ENCODE measurements at regions not wholly inside any gene's neighbourhood (a gene's known extent, or its start where the extent isn't known, plus 50 kb on each side); places are given as distances from the start of the nearest gene placed in this dataset.

DNA sequence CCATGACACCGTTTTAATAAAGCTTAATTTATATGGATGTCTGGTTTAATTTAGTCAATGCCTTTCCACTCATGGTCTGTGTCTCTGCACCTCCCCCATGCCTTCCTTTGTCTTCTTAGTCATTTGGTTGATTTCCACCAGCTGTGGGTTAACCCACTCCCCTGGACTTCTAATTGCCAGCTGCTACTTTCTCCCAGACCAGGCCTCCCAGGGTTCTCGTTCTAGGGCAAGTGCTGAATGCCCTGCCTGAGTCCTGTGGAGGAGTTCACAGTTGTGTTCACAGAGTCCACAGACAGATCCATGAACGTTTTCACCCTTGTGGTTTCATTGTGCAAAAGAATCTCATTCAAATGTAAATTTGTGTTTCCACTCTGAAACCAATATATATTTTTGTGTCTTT lies 243.4 kb downstream of the NUF2 start:
- TF ChIP-seq, protein P1, sequence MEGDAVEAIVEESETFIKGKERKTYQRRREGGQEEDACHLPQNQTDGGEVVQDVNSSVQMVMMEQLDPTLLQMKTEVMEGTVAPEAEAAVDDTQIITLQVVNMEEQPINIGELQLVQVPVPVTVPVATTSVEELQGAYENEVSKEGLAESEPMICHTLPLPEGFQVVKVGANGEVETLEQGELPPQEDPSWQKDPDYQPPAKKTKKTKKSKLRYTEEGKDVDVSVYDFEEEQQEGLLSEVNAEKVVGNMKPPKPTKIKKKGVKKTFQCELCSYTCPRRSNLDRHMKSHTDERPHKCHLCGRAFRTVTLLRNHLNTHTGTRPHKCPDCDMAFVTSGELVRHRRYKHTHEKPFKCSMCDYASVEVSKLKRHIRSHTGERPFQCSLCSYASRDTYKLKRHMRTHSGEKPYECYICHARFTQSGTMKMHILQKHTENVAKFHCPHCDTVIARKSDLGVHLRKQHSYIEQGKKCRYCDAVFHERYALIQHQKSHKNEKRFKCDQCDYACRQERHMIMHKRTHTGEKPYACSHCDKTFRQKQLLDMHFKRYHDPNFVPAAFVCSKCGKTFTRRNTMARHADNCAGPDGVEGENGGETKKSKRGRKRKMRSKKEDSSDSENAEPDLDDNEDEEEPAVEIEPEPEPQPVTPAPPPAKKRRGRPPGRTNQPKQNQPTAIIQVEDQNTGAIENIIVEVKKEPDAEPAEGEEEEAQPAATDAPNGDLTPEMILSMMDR (conservative IDR thresholded peaks at IDR 0.05 in 1 of 2, IDR thresholded peaks at IDR 0.05 in 1 of 2; ENCODE audit: extremely low read depth in 1 of 2, insufficient read depth in 1 of 2, low read depth in 1 of 2, low read length in 2 of 2) = no peak
- no peak for TF ChIP-seq EZH2 (IDR thresholded peaks at IDR 0.05; ENCODE audit: borderline replicate concordance, low read length)
